IPS DF 6.9 (cell line): ENCODE measurements at regions not wholly inside any gene's neighbourhood (a gene's known extent, or its start where the extent isn't known, plus 50 kb on each side); places are given as distances from the start of the nearest gene placed in this dataset.

Source experiments
- DNase-seq: peaks from one replicate; pipeline ENCODE4 v3.0.0-alpha.2; 2013; ENCODE audit warnings: low read depth, low spot score
- H3K27ac ChIP-seq: one replicate; pipeline ENCODE4 v1.5.1; 2013; ENCODE audit warnings: low read length, control low read depth
- H3K27me3 ChIP-seq: 2 replicates; pipeline ENCODE4 v1.6.1; 2013; ENCODE audit warnings: mild to moderate bottlenecking, low read length; ENCODE audit not compliant: control insufficient read depth, insufficient read depth
- H3K36me3 ChIP-seq: 2 replicates; pipeline ENCODE4 v1.6.1; 2013; ENCODE audit warnings: low read length; ENCODE audit not compliant: control insufficient read depth, insufficient read depth
- H3K4me1 ChIP-seq: 2 replicates; pipeline ENCODE4 v1.6.1; 2013; ENCODE audit warnings: low read length; ENCODE audit not compliant: control insufficient read depth, insufficient read depth
- H3K4me3 ChIP-seq: 2 replicates; pipeline ENCODE4 v1.5.1; 2013; ENCODE audit warnings: mild to moderate bottlenecking, low read length
- H3K9me3 ChIP-seq: 2 replicates; pipeline ENCODE4 v1.6.1; 2013; ENCODE audit warnings: low read length, inconsistent platforms; ENCODE audit not compliant: control insufficient read depth, insufficient read depth
- WGBS: extraction: QIAGEN DNeasy Blood & Tissue Kit; methylation state at CpG from one replicate; pipeline ENCODE4 v1.1.7; 2013; ENCODE audit warnings: mixed read lengths, missing lambda C conversion rate; ENCODE audit not compliant: insufficient read length, insufficient coverage; 5-methylcytosine and 5-hydroxymethylcytosine counted together

DNA sequence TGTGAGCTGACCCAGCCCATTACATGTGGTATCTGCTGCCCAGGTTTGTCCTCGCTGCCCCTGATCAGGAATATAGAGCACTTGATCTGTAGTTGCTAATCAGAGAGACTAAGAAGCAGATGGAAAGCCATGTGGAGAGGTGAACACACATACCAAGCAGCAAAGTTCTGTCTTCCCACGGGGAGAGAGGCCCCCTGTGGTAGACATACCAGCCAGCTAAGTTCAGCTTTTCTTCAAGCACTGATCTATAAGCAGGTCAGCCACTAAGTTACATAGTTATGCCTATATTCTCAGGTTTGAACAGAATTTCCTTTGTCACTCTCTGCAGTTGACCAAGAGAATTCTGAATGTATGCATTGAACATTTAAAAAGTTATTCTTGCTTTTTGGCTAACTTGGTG, 76.4 kb downstream of the DDX3Y start:
- no peak overlapping the region for H3K4me3 ChIP-seq

DNA sequence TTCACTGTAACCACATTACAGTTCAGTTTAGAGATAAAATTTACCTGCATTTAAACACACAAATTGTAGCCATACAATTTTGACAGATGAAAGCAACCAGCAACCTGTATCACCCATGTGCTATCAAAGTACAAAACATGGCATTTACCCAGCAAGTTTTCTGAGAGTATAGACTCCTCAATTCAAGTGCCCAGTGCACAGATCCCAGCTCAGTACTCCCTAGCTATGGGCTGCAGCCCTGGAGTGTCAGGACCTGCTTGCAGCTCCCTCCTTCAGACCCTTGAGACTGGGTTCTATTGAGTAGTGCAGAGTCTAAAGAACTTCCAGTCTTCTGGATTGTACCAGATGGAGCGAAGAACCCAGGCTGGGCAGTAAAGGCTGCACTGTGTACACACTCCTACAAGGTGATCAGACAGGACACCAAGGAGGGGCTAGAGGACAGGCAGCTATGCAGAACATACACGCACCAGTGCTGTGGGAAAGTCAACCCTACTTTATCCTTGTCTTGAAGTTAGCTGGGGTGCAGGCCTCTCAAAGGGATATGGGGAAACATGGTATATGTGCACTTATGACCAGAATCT, 77.7 kb downstream of the DDX3Y start:
- Histone ChIP-seq H3K27ac (no peak overlapping the region), H3K9me3 (no peaks in the 10 kb centered on the region), H3K4me1 (no peaks in the 10 kb centered on the region), H3K4me3 (no peak overlapping the region), H3K36me3 (no peaks in the 10 kb centered on the region), H3K27me3 (no peaks in the 10 kb centered on the region)
- WGBS = no CpG with 5 or more reads among the region's 2 CpGs
- DNase-seq = no peak

More for the DNA sequence above, 76.4 kb downstream of the DDX3Y start:
- H3K9me3 ChIP-seq = no peaks in the 10 kb centered on the region
- no peak for DNase-seq
- H3K4me1 ChIP-seq = no peaks in the 10 kb centered on the region
- no peaks in the 10 kb centered on the region for H3K27me3 ChIP-seq
- WGBS = no CpG with 5 or more reads among the region's 2 CpGs
- H3K36me3 ChIP-seq = no peaks in the 10 kb centered on the region
- H3K27ac ChIP-seq = no peak overlapping the region

DNA sequence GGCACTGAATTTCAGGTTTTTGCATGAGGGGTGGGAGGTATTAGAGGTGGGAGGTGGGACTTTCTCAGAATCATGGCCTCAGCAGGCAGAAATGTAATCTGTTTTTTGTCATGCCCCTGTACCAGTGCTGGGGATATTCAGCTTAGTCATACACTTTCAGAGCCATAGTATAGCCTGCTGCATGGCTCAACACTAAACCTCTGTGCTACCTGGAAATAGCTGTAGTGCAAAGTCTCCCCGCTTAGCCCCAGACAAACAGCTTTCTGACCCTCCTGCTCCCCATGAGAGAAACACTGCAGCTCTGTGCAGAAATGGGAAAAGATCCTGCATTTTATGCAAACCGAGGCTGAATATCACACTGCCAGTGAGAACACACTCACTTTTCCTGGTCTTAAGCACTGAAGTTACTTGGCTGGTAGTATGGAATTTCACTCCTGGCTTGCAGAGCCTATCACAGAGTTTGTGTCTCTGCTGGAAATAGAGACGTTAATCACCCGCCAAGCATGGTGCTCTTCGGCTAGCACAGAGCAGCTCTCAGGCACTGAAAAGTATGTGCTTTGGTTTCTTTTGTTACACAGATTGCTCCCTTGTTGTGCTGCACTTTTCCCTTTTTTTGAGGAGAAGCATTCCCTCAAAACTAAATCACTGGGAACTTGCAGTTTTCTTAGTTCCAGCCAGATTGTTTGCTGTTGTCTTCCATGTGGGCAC, 80.1 kb downstream of the DDX3Y start:
- DNase-seq = peak; percentile 20
- no peaks in the 10 kb centered on the region for H3K36me3 ChIP-seq
- no peak overlapping the region for H3K4me3 ChIP-seq
- no peaks in the 10 kb centered on the region for H3K27me3 ChIP-seq
- no peaks in the 10 kb centered on the region for H3K4me1 ChIP-seq
- WGBS = no CpG with 5 or more reads among the region's 5 CpGs
- H3K9me3 ChIP-seq = no peaks in the 10 kb centered on the region
- no peak overlapping the region for H3K27ac ChIP-seq

DNA sequence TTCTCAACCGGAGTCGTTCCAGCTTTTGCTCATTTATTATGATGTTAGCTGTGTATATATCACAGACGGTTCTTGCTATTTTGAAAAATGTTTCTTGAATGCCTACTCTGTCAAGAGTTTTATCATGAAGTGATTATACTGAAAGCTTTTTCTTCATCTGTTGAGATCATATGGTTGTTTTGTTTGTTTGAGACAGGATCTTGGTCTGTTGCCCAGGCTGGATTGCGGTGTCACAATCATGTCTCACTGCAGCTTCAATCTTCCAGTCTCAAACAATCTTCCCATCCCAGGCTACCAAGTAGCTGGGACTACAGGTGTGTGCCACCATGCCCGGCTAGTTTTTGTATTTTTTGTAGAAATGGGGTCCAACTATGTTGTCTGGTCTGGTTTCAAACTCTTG, 112.8 kb downstream of the DDX3Y start:
- H3K27me3 ChIP-seq = no peaks in the 10 kb centered on the region
- no peak for DNase-seq
- WGBS = no CpG with 5 or more reads among the region's 5 CpGs

DNA sequence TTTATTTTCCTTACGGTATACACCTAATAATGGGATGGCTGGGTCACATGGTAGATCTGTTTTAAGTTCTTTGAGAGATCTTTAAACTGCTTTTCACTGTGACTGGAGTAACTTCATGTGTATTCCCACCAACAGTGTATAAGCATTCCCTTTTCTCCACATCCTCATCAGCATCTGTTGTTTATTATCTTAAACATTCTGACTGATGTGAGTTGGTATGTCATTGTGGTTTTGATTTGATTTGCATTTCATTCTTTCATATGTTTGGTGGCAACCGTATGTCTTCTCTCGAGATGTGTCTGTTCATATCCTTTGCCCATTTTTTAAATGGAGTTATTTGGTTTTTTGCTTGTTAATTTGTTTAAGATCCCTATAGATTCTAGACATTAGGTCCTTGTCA, 114.8 kb downstream of the DDX3Y start:
- H3K4me1 ChIP-seq = no peaks in the 10 kb centered on the region
- H3K9me3 ChIP-seq = no peaks in the 10 kb centered on the region
- no peaks in the 10 kb centered on the region for H3K36me3 ChIP-seq
- H3K4me3 ChIP-seq = no peak overlapping the region
- no peaks in the 10 kb centered on the region for H3K27me3 ChIP-seq
- no peak for DNase-seq
- H3K27ac ChIP-seq = no peak overlapping the region
- no CpG with 5 or more reads among the region's 3 CpGs for WGBS

More for the DNA sequence above, 112.8 kb downstream of the DDX3Y start:
- no peak overlapping the region for H3K27ac ChIP-seq
- H3K4me3 ChIP-seq = no peak overlapping the region
- no peaks in the 10 kb centered on the region for H3K9me3 ChIP-seq
- no peaks in the 10 kb centered on the region for H3K36me3 ChIP-seq
- no peaks in the 10 kb centered on the region for H3K4me1 ChIP-seq

DNA sequence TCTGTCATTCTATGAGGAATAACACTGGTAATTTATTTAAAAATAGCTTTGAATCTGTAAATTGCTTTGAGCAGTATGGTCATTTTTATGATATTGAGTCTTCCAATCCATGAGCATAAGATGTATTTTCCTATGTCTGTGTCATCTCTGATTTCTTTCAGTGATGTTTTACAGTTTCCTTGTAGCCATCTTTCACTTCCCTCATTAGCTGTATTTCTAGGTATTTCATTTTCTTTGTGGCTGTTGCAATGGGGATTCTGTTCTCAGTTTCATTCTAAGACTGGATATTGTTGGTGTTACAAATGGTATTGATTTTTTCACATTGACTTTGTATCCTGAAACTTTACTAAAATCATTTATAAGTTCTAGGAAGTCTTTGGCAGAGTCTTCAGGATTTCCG, 116.2 kb downstream of the DDX3Y start:
- no peak for DNase-seq
- Histone ChIP-seq H3K27me3 (no peaks in the 10 kb centered on the region), H3K27ac (no peak overlapping the region), H3K9me3 (no peaks in the 10 kb centered on the region), H3K36me3 (no peaks in the 10 kb centered on the region), H3K4me1 (no peaks in the 10 kb centered on the region), H3K4me3 (no peak overlapping the region)
- WGBS = no CpG with 5 or more reads among the region's 1 CpG

DNA sequence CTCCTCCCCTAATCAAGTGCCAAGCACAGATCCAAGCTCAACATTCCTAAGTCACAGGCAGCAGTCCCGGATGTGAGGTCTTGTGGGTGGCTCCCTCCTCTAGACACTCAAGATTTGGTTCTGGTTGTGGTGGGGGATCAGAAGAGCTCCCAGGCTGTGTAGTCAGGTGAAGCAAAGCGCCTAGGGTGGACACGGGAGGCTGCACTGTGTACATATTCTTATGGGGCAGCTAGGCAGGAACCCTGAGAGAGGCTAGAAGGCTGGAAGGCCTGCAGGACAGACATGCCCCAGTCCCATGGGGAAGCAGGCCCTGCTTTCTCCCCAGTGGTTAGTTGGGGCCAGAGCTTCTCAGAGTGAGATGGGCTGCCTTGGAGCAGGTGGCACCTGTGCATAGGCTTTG, 118.9 kb downstream of the DDX3Y start:
- Histone ChIP-seq H3K9me3 (no peaks in the 10 kb centered on the region), H3K36me3 (no peaks in the 10 kb centered on the region), H3K27me3 (no peaks in the 10 kb centered on the region), H3K4me3 (no peak overlapping the region), H3K4me1 (no peaks in the 10 kb centered on the region), H3K27ac (no peak overlapping the region)
- no CpG with 5 or more reads among the region's 3 CpGs for WGBS
- DNase-seq = no peak

DNA sequence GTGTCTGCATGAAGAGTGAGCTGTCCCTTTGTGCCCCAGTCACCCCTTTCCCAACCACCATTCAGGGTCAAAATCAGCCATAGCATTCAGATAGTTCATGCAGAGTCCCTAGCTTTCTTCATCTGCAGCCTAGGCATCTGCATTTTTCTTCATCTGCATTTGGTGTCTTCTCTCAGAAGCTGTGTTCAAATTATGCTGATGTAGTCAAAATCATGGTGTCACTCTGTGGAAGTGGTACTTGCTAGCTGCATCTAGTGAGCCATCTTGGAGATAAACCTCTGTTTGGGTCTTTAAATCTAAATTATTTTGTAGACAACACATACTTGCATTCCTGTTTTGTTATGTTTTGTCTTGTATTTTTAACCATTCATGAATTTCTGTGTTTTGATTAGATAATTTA, 119.8 kb downstream of the DDX3Y start:
- no peaks in the 10 kb centered on the region for H3K4me1 ChIP-seq
- no peak overlapping the region for H3K27ac ChIP-seq
- no peak for DNase-seq
- no peak overlapping the region for H3K4me3 ChIP-seq
- H3K36me3 ChIP-seq = no peaks in the 10 kb centered on the region
- H3K9me3 ChIP-seq = no peaks in the 10 kb centered on the region
- H3K27me3 ChIP-seq = no peaks in the 10 kb centered on the region

DNA sequence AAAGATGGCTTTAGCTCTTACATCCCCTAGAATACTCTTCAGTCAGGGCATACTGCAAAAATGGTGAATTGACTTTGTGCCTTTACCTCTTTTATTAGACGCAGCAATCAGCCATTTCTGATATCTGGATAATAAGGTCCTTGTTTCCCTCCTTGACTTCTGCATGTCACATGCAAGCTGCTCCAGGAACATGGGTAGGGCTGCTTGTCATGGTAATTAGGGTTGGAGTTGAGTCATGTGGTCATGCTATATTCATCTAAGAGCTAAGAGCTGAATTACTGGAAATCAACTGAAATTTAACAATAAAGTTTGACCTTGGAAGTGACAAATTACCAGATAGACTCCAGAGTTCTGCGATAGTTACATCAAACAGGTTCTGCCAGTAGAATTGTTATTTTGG, 122.2 kb downstream of the DDX3Y start:
- no CpG with 5 or more reads among the region's 2 CpGs for WGBS
- H3K9me3 ChIP-seq = no peaks in the 10 kb centered on the region
- no peak overlapping the region for H3K4me3 ChIP-seq
- no peak for DNase-seq
- H3K27ac ChIP-seq = no peak overlapping the region
- H3K27me3 ChIP-seq = no peaks in the 10 kb centered on the region
- no peaks in the 10 kb centered on the region for H3K4me1 ChIP-seq
- no peaks in the 10 kb centered on the region for H3K36me3 ChIP-seq

DNA sequence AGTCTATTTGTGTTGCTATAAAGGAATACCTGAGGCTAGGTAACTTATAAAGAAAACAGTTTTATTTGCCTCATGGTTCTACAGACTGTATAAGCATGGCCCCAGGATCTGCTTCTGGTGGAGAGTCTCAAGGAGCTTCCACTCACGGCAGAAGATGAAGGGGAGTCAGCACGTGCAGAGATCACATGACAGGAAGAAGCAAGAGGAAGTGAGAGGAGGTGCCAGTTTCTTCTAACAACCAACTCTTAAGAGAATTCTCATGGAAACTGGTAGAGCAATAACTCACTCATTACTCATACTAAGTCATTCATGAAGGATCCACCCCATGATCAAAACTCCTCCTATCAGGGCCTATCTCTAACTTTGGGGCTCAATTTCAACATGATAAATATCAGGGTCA, 135.6 kb downstream of the DDX3Y start:
- Histone ChIP-seq H3K9me3 (no peaks in the 10 kb centered on the region), H3K27ac (no peak overlapping the region), H3K4me1 (no peaks in the 10 kb centered on the region), H3K4me3 (no peak overlapping the region), H3K27me3 (no peaks in the 10 kb centered on the region), H3K36me3 (no peaks in the 10 kb centered on the region)
- no peak for DNase-seq
- no CpG with 5 or more reads among the region's 2 CpGs for WGBS

DNA sequence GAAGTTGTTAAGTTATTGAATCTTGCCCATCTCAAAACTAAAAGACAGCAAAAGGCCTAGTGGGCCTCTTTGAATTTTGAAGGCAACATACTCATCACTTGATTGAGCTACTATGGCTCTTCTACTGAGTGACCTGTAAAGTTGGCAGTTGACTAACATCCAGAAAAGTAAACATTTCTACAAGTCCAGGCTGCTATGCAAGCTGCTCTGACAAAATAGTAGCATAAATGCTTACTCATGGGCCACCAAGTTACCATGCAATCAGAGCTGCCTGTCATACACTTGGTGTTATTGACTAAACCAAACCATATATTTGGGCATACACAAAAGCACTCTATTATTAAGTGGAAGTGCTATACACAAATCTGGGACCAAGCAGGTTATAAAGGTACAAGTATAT, 148.8 kb downstream of the DDX3Y start:
- no peaks in the 10 kb centered on the region for H3K27me3 ChIP-seq
- no peak overlapping the region for H3K27ac ChIP-seq

More for the DNA sequence above, 148.8 kb downstream of the DDX3Y start:
- Histone ChIP-seq H3K4me3 (no peak overlapping the region), H3K4me1 (no peaks in the 10 kb centered on the region), H3K36me3 (no peaks in the 10 kb centered on the region), H3K9me3 (no peaks in the 10 kb centered on the region)
- DNase-seq = no peak
